ENCODE measurements at regions not wholly inside any gene's neighbourhood (a gene's known extent, or its start where the extent isn't known, plus 50 kb on each side); places are given as distances from the start of the nearest gene placed in this dataset.

DNA sequence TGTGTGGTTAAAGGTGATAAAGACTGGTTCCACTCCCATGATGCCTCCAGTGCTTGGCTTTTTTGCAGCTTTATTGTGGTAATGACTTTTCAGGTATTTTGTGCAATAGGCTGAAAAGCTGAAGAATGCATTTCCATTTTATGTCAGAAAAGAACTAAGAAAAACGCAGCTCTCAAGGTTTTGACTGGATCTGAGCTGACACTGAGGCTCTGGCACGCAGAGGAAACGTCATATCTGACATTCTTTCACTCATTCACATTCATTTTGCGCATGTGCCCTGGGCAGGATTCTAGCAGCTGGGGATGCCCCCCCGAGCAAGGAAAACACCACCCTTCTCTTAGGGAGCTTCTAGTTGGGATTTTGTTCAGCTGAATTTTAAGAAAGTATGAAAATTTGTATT lies 408.5 kb upstream of the MKI67 start:
- FAIRE-seq (no peak), DNase-seq (ENCODE audit: low read depth, low spot score) (no peak)
- no peak overlapping the region for H3K4me3 ChIP-seq (replicated peaks in 1 of 3; ENCODE audit: insufficient read depth in 1 of 3, low read depth in 1 of 3, low read length in 3 of 3)
- H4K20me1 ChIP-seq (replicated peaks; ENCODE audit: control insufficient read depth, extremely low read depth, insufficient read depth, low read length), result no peaks in the 10 kb centered on the region
- H2AFZ ChIP-seq (ENCODE audit: low read depth, low read length), result no peak overlapping the region
- no peak overlapping the region for H3K27ac ChIP-seq (ENCODE audit: insufficient read depth, low read depth, low read length)
- no peak overlapping the region for H3K4me2 ChIP-seq (ENCODE audit: insufficient read depth, low read length)
- no peak overlapping the region for H3K9ac ChIP-seq (replicated peaks; ENCODE audit: extremely low read depth, insufficient read depth, low read length)
- no peaks in the 10 kb centered on the region for H3K9me1 ChIP-seq (replicated peaks; ENCODE audit: control insufficient read depth, extremely low read depth, insufficient read depth, low read length)
- no peaks in the 10 kb centered on the region for H3K4me1 ChIP-seq (ENCODE audit: control insufficient read depth, extremely low read depth, insufficient read depth, low read length)
- H3K9me3 ChIP-seq (replicated peaks; ENCODE audit: control insufficient read depth, insufficient read depth, low read length), result no peaks in the 10 kb centered on the region
- no peaks in the 10 kb centered on the region for H3K27me3 ChIP-seq (ENCODE audit: control insufficient read depth in 2 of 2, insufficient read depth in 2 of 2, low read length in 2 of 2)
- TF ChIP-seq JUN (IDR thresholded peaks at IDR 0.05; ENCODE audit: borderline replicate concordance, insufficient read depth, insufficient read length, low read depth), result no peak
- TF ChIP-seq POLR2A (IDR thresholded peaks at IDR 0.05; ENCODE audit: low read depth, low read length), result no peak
- no peak for TF ChIP-seq EZH2 (IDR thresholded peaks at IDR 0.05; ENCODE audit: borderline replicate concordance, low read depth, low read length, severe bottlenecking)
- no peak for TF ChIP-seq MYC (IDR thresholded peaks at IDR 0.05; ENCODE audit: low read depth, low read length)
- no peak for TF ChIP-seq POLR2AphosphoS5 (IDR thresholded peaks at IDR 0.05; ENCODE audit: insufficient read depth, low read depth, low read length)
- TF ChIP-seq GATA2 (IDR thresholded peaks at IDR 0.05; ENCODE audit: insufficient read depth, insufficient read length, low read depth, low read length), result no peak
- no peak for TF ChIP-seq FOS (IDR thresholded peaks at IDR 0.05; ENCODE audit: borderline replicate concordance, insufficient read depth, low read length)
- BruUV-seq (replicated peaks), result no TSS peak
- H3K36me3 ChIP-seq (ENCODE audit: control insufficient read depth in 2 of 2, extremely low read depth in 1 of 2, insufficient read depth in 2 of 2, low read length in 2 of 2), result no peaks in the 10 kb centered on the region
- intact Hi-C loops (cut with micrococcal nuclease), result loop anchor here (10.0 kb wide), 1 partner anchor 270 kb away; no protein-coding TSS in a partner anchor
- no peaks in the 10 kb centered on the region for H3K79me2 ChIP-seq (ENCODE audit: control insufficient read depth, insufficient read depth, low read length)
- dilution Hi-C loops (cut with MboI; ENCODE audit: extremely low pct_ligation_motif_present, low sequenced_read_pairs), result no loop called here
- POLR2A ChIA-PET, result no interaction called here
- CTCF ChIA-PET, result no interaction called here

GRCh38 chr10:128536259-128536658 lies 410.0 kb upstream of the MKI67 start:
- intact Hi-C loops (cut with micrococcal nuclease) (loop anchor here (10.0 kb wide), 1 partner anchor 271 kb away; no protein-coding TSS in a partner anchor), dilution Hi-C loops (cut with MboI; ENCODE audit: extremely low pct_ligation_motif_present, low sequenced_read_pairs) (no loop called here)
- Histone ChIP-seq H3K27me3 (ENCODE audit: control insufficient read depth in 2 of 2, insufficient read depth in 2 of 2, low read length in 2 of 2) (peaks cover 0 to 3% of the 10 kb centered on the region in 2 experiments), H3K79me2 (ENCODE audit: control insufficient read depth, insufficient read depth, low read length) (no peaks in the 10 kb centered on the region), H3K4me2 (ENCODE audit: insufficient read depth, low read length) (no peak overlapping the region), H3K4me1 (ENCODE audit: control insufficient read depth, extremely low read depth, insufficient read depth, low read length) (no peaks in the 10 kb centered on the region), H3K36me3 (ENCODE audit: control insufficient read depth in 2 of 2, extremely low read depth in 1 of 2, insufficient read depth in 2 of 2, low read length in 2 of 2) (no peaks in the 10 kb centered on the region), H3K9me1 (replicated peaks; ENCODE audit: control insufficient read depth, extremely low read depth, insufficient read depth, low read length) (no peaks in the 10 kb centered on the region), H3K9me3 (replicated peaks; ENCODE audit: control insufficient read depth, insufficient read depth, low read length) (no peaks in the 10 kb centered on the region), H3K27ac (ENCODE audit: insufficient read depth, low read depth, low read length) (no peak overlapping the region), H3K9ac (replicated peaks; ENCODE audit: extremely low read depth, insufficient read depth, low read length) (no peak overlapping the region), H4K20me1 (replicated peaks; ENCODE audit: control insufficient read depth, extremely low read depth, insufficient read depth, low read length) (no peaks in the 10 kb centered on the region), H2AFZ (ENCODE audit: low read depth, low read length) (no peak overlapping the region), H3K4me3 (replicated peaks in 1 of 3; ENCODE audit: insufficient read depth in 1 of 3, low read depth in 1 of 3, low read length in 3 of 3) (no peak overlapping the region)
- BruUV-seq (replicated peaks), result no TSS peak
- POLR2A ChIA-PET, result no interaction called here
- FAIRE-seq (no peak), DNase-seq (ENCODE audit: low read depth, low spot score) (no peak)
- CTCF ChIA-PET, result no interaction called here
- TF ChIP-seq GATA2 (IDR thresholded peaks at IDR 0.05; ENCODE audit: insufficient read depth, insufficient read length, low read depth, low read length) (no peak), EZH2 (IDR thresholded peaks at IDR 0.05; ENCODE audit: borderline replicate concordance, low read depth, low read length, severe bottlenecking) (no peak), MAX (IDR thresholded peaks at IDR 0.05; ENCODE audit: insufficient read depth, insufficient read length) (no peak), MYC (IDR thresholded peaks at IDR 0.05; ENCODE audit: low read depth, low read length) (no peak), POLR2AphosphoS5 (IDR thresholded peaks at IDR 0.05; ENCODE audit: insufficient read depth, low read depth, low read length) (no peak), CTCF (IDR thresholded peaks at IDR 0.05; ENCODE audit: extremely low read depth in 1 of 2, insufficient read depth in 1 of 2, low read depth in 1 of 2, low read length in 2 of 2) (no peak), FOS (IDR thresholded peaks at IDR 0.05; ENCODE audit: borderline replicate concordance, insufficient read depth, low read length) (no peak), JUN (IDR thresholded peaks at IDR 0.05; ENCODE audit: borderline replicate concordance, insufficient read depth, insufficient read length, low read depth) (no peak), POLR2A (IDR thresholded peaks at IDR 0.05; ENCODE audit: low read depth, low read length) (no peak)
